ENCODE measurements at regions not wholly inside any gene's neighbourhood (a gene's known extent, or its start where the extent isn't known, plus 50 kb on each side); places are given as distances from the start of the nearest gene placed in this dataset.

GRCh38 chr1:222377428-222378088 is 170.3 kb downstream of the HHIPL2 start:
- TF ChIP-seq CTCF (IDR thresholded peaks at IDR 0.05) = no peak
- TF ChIP-seq POLR2A (IDR thresholded peaks at IDR 0.05) = no peak

Data from uterus (tissue), 2 donors.